GM12878 (cell line): ENCODE measurements at regions not wholly inside any gene's neighbourhood (a gene's known extent, or its start where the extent isn't known, plus 50 kb on each side); places are given as distances from the start of the nearest gene placed in this dataset.

Experiments used
- ATAC-seq: fragments of 200-7000 bp; cut with Tn5 transposase; 3 replicates; pipeline ENCODE4 v1.9.1; 2020; ENCODE audit warnings: mild to moderate bottlenecking, moderate library complexity
- BruUV-seq: library from RNA; stranded (reverse); fragments of 400-500 nt; replicated peaks from 2 replicates; lab custom pipeline; 2021; lab: Mats Ljungman, UMichigan
- CTCF ChIA-PET: fragments of 300-600 bp; sonication (Branson Sonifier 250); formaldehyde crosslinking; extraction: SDS; loops from one replicate; lab custom pipeline; 2021; ENCODE audit warnings: inconsistent platforms; lab: Yijun Ruan, JAX
- POLR2A ChIA-PET: fragments of 350-600 bp; formaldehyde crosslinking; extraction: SDS; loops from one replicate; lab custom pipeline; 2021; ENCODE audit warnings: inconsistent platforms; lab: Charles Lee
- RAD21 ChIA-PET: fragments of 300-600 bp; sonication (Branson Sonifier 250); formaldehyde crosslinking; loops from one replicate; lab custom pipeline; 2023; ENCODE audit warnings: antibody characterized with exemption; ENCODE audit not compliant: unreplicated experiment; lab: Charles Lee
- SMC1A ChIA-PET: fragments of 300-600 bp; sonication (Branson Sonifier 250); formaldehyde crosslinking; loops from one replicate; lab custom pipeline; 2023; ENCODE audit not compliant: unreplicated experiment, uncharacterized antibody; lab: Charles Lee
- DNase-seq: peaks from one replicate; pipeline ENCODE4 v3.0.0-alpha.2; 2011; ENCODE audit warnings: low read depth, low spot score
- FAIRE-seq: peaks from 3 replicates; lab custom pipeline; 2011; peaks lifted over from hg19 to GRCh38; lab: Jason Lieb, UNC
- H2AFZ ChIP-seq: 2 replicates; pipeline ENCODE4 v1.6.0; 2011; ENCODE audit warnings: low read depth, low read length, control low read depth; ENCODE audit not compliant: control insufficient read depth
- H3K27ac ChIP-seq: 2 replicates; pipeline ENCODE4 v1.5.1; 2011; ENCODE audit warnings: control low read depth; ENCODE audit not compliant: control insufficient read depth, insufficient read depth
- H3K27me3 ChIP-seq, 2 experiments: replicated peaks in 1 of 2; 2 replicates each; pipeline versions ENCODE4 v1.6.0 to v1.6.1; 2011; ENCODE audit warnings: low read length in 1 of 2; ENCODE audit not compliant: control insufficient read depth in 2 of 2, insufficient read depth in 2 of 2
- H3K36me3 ChIP-seq, 2 experiments: 2 replicates each; pipeline ENCODE4 v1.5.1; 2011; ENCODE audit warnings: low read length in 1 of 2; ENCODE audit not compliant: control insufficient read depth in 2 of 2, insufficient read depth in 2 of 2
- H3K4me1 ChIP-seq: 2 replicates; pipeline ENCODE4 v1.6.1; 2011; ENCODE audit warnings: mild to moderate bottlenecking, low read length, moderate library complexity, mixed read lengths; ENCODE audit not compliant: control insufficient read depth, insufficient read depth
- H3K4me2 ChIP-seq: 2 replicates; pipeline ENCODE4 v1.6.0; 2011; ENCODE audit warnings: control low read depth; ENCODE audit not compliant: control insufficient read depth, insufficient read depth
- H3K4me3 ChIP-seq: fragments of 200-600 bp; sonication (generic); 2 replicates; pipeline ENCODE4 v1.5.1; 2016
- H3K79me2 ChIP-seq: 2 replicates; pipeline ENCODE4 v1.6.0; 2011; ENCODE audit warnings: low read length; ENCODE audit not compliant: control insufficient read depth, insufficient read depth
- H3K9ac ChIP-seq: 2 replicates; pipeline ENCODE4 v1.8.0; 2011; ENCODE audit warnings: low read length, control low read depth, mixed read lengths; ENCODE audit not compliant: control insufficient read depth, insufficient read depth
- H3K9me3 ChIP-seq: replicated peaks from 3 replicates; pipeline ENCODE4 v1.5.1; 2011; ENCODE audit warnings: mild to moderate bottlenecking, low read length; ENCODE audit not compliant: control insufficient read depth, insufficient read depth
- H4K20me1 ChIP-seq: 2 replicates; pipeline ENCODE4 v1.6.0; 2011; ENCODE audit not compliant: control insufficient read depth, insufficient read depth
- BHLHE40 ChIP-seq, 2 experiments: fragments of 450-650 bp in 1 of 2; IDR thresholded peaks; 2 replicates each; pipeline ENCODE4 v1.6.1; 2011 to 2017; ENCODE audit warnings: low read depth in 2 of 2, borderline replicate concordance in 1 of 2, improper control_type of control experiment in 1 of 2, low read length in 1 of 2, mild to moderate bottlenecking in 1 of 2
- CHD1 ChIP-seq: IDR thresholded peaks from 2 replicates; pipeline ENCODE4 v1.6.1; 2012; ENCODE audit warnings: low read depth, low read length, improper control_type of control experiment
- FOXM1 ChIP-seq: IDR thresholded peaks from 2 replicates; pipeline ENCODE4 v1.6.1; 2012; ENCODE audit warnings: low read depth, mild to moderate bottlenecking, inconsistent platforms, low read length, moderate library complexity
- RELA ChIP-seq: fragments of 450-650 bp; IDR thresholded peaks from 2 replicates; pipeline ENCODE4 v1.8.0; 2014; ENCODE audit warnings: borderline replicate concordance; ENCODE audit not compliant: partially characterized antibody
- SMAD5 ChIP-seq: IDR thresholded peaks from 2 replicates; pipeline ENCODE4 v1.6.1; 2016; ENCODE audit warnings: antibody characterized with exemption, low read depth
- TBL1XR1 ChIP-seq: IDR thresholded peaks from 2 replicates; pipeline ENCODE4 v1.6.1; 2012; ENCODE audit warnings: low read depth, low read length, improper control_type of control experiment
- ZSCAN29 ChIP-seq: fragments of 450-650 bp; IDR thresholded peaks from 2 replicates; pipeline ENCODE4 v1.6.1; 2017; ENCODE audit warnings: mild to moderate bottlenecking, moderate library complexity
- WGBS: methylation state at CpG from one replicate; pipeline ENCODE4 v1.1.6; 2016; ENCODE audit warnings: low lambda C conversion rate; ENCODE audit not compliant: insufficient replicate concordance, insufficient coverage; ENCODE audit errors: missing lambda C conversion rate; 5-methylcytosine and 5-hydroxymethylcytosine counted together
- in situ Hi-C: fragments of 300-500 bp; cut with MboI; formaldehyde crosslinking; loops from 9 replicates; pipeline ENCODE4 v1.14.3; 2018; ENCODE audit warnings: mixed read lengths
- intact Hi-C: fragments of 100-400 bp; cut with micrococcal nuclease; formaldehyde crosslinking; loops from one replicate; pipeline ENCODE4 v1.14.2; 2022; ENCODE audit not compliant: unreplicated experiment

GRCh38 chr13:91167706-91168385 lies 179.6 kb upstream of the MIR17HG start:
- POLR2A ChIA-PET = interaction anchor here (0.6 kb wide), 1 partner anchor 192 kb away, joined by 9 read pairs; no protein-coding TSS in a partner anchor
- Histone ChIP-seq H3K4me3 (no peak overlapping the region), H3K27ac (no peak overlapping the region), H3K27me3 (no peaks in the 10 kb centered on the region), H3K9ac (no peak overlapping the region), H3K36me3 (no peaks in the 10 kb centered on the region), H3K4me1 (no peaks in the 10 kb centered on the region), H3K9me3 (no peaks in the 10 kb centered on the region), H3K4me2 (no peak overlapping the region), H3K79me2 (no peaks in the 10 kb centered on the region), H4K20me1 (no peaks in the 10 kb centered on the region), H2AFZ (no peak overlapping the region)
- CTCF ChIA-PET = interaction anchor here (1.2 kb wide), 1 partner anchor 9 kb away, joined by 4 read pairs; no protein-coding TSS in a partner anchor
- SMC1A ChIA-PET = no interaction called here
- BruUV-seq = no TSS peak
- in situ Hi-C loops (no loop called here), intact Hi-C loops (no loop called here)
- 49% methylated on average over 4 of the region's 4 CpGs for WGBS
- ATAC-seq (no peak), FAIRE-seq (no peak), DNase-seq (no peak)
- RAD21 ChIA-PET = no interaction called here
- TF ChIP-seq RELA (no peak), ZSCAN29 (no peak), CHD1 (no peak), BHLHE40 (IDR thresholded peaks at IDR 0.05; ENCODE audit: borderline replicate concordance in 1 of 2, low read depth in 2 of 2, low read length in 1 of 2) (no peak), TBL1XR1 (no peak), SMAD5 (no peak)

- FAIRE-seq (no peak), DNase-seq (no peak), ATAC-seq (no peak)
- SMC1A ChIA-PET = no interaction called here
- Histone ChIP-seq H3K36me3 (no peaks in the 10 kb centered on the region), H3K4me2 (no peak overlapping the region), H3K79me2 (no peaks in the 10 kb centered on the region), H3K4me1 (no peaks in the 10 kb centered on the region), H3K9me3 (no peaks in the 10 kb centered on the region), H4K20me1 (no peaks in the 10 kb centered on the region), H2AFZ (no peak overlapping the region), H3K27me3 (no peaks in the 10 kb centered on the region), H3K27ac (no peak overlapping the region), H3K9ac (no peak overlapping the region), H3K4me3 (no peak overlapping the region)
- BruUV-seq = no TSS peak
- POLR2A ChIA-PET = interaction anchor here (0.6 kb wide), 1 partner anchor 193 kb away, joined by 9 read pairs; no protein-coding TSS in a partner anchor
- WGBS = 0% methylated on average over 4 of the region's 4 CpGs
- TF ChIP-seq FOXM1 (no peak), BHLHE40 (IDR thresholded peaks at IDR 0.05; ENCODE audit: borderline replicate concordance in 1 of 2, low read depth in 2 of 2, low read length in 1 of 2) (no peak)
- CTCF ChIA-PET = no interaction called here
- RAD21 ChIA-PET = no interaction called here
- in situ Hi-C loops = no loop called here
- intact Hi-C loops = no loop called here
These were observed 179.1 kb upstream of the MIR17HG start for GRCh38 chr13:91168386-91168711.
